ENCODE measurements at regions not wholly inside any gene's neighbourhood (a gene's known extent, or its start where the extent isn't known, plus 50 kb on each side); places are given as distances from the start of the nearest gene placed in this dataset.

- H3K9ac ChIP-seq (ENCODE audit: low read length) = peak overlapping the region; percentile 50
- no peaks in the 10 kb centered on the region for H4K20me1 ChIP-seq (ENCODE audit: insufficient read depth, low read length)
- DNase-seq (ENCODE audit: low read depth) (peak; percentile 96), FAIRE-seq (peak; percentile 93)
- Mint-ChIP-seq H3K27ac (ENCODE audit: unreplicated experiment) (peak overlapping the region; percentile 49), H3K27me3 (ENCODE audit: low read depth, unreplicated experiment) (no peaks in the 10 kb centered on the region), H3K4me3 (ENCODE audit: unreplicated experiment) (no peak overlapping the region), H3K36me3 (ENCODE audit: low read depth, unreplicated experiment) (no peaks in the 10 kb centered on the region), H3K4me1 (ENCODE audit: low read depth, unreplicated experiment) (peaks cover 4% of the 10 kb centered on the region), H3K9me3 (ENCODE audit: unreplicated experiment) (no peaks in the 10 kb centered on the region)
- peaks cover 13% of the 10 kb centered on the region for H3K4me1 ChIP-seq (ENCODE audit: insufficient read depth, low read length)
- H3K27me3 ChIP-seq (ENCODE audit: insufficient read depth, low read length) = no peaks in the 10 kb centered on the region
- no peaks in the 10 kb centered on the region for H3K36me3 ChIP-seq (ENCODE audit: insufficient read depth, low read length)
- H2AFZ ChIP-seq (ENCODE audit: low read depth, low read length) = peak overlapping the region; percentile 49
- H3K4me3 ChIP-seq (ENCODE audit: insufficient read depth, low read depth, low read length) = no peak overlapping the region
- no peaks in the 10 kb centered on the region for H3K9me3 ChIP-seq (ENCODE audit: insufficient read depth, low read depth, low read length)
- peak overlapping the region; percentile 81 for H3K27ac ChIP-seq (ENCODE audit: low read depth, low read length)
- H3K79me2 ChIP-seq (ENCODE audit: insufficient read depth, low read length) = no peaks in the 10 kb centered on the region
- peak overlapping the region; percentile 56 for H3K4me2 ChIP-seq (ENCODE audit: low read length)
- no peak for TF ChIP-seq EZH2 (IDR thresholded peaks at IDR 0.05; ENCODE audit: insufficient read depth, low read length)
- no peak for TF ChIP-seq CTCF (IDR thresholded peaks at IDR 0.05; ENCODE audit: insufficient read depth, low read depth, low read length)
Measured at GRCh38 chr4:181548873-181549575, 694.2 kb upstream of the TENM3 start.

GRCh38 chr4:181549576-181550188 is 693.5 kb upstream of the TENM3 start:
- H3K9me3 Mint-ChIP-seq (ENCODE audit: unreplicated experiment) = no peaks in the 10 kb centered on the region
- peak overlapping the region; percentile 42 for H3K9ac ChIP-seq (ENCODE audit: low read length)
- no peaks in the 10 kb centered on the region for H3K36me3 Mint-ChIP-seq (ENCODE audit: low read depth, unreplicated experiment)
- H3K4me1 Mint-ChIP-seq (ENCODE audit: low read depth, unreplicated experiment) = peaks cover 4% of the 10 kb centered on the region
- no peaks in the 10 kb centered on the region for H3K79me2 ChIP-seq (ENCODE audit: insufficient read depth, low read length)
- no peaks in the 10 kb centered on the region for H3K27me3 Mint-ChIP-seq (ENCODE audit: low read depth, unreplicated experiment)
- DNase-seq (ENCODE audit: low read depth) (no peak), FAIRE-seq (no peak)
- H3K4me3 ChIP-seq (ENCODE audit: insufficient read depth, low read depth, low read length) = no peak overlapping the region
- H3K36me3 ChIP-seq (ENCODE audit: insufficient read depth, low read length) = no peaks in the 10 kb centered on the region
- TF ChIP-seq EZH2 (IDR thresholded peaks at IDR 0.05; ENCODE audit: insufficient read depth, low read length) = no peak
- TF ChIP-seq CTCF (IDR thresholded peaks at IDR 0.05; ENCODE audit: insufficient read depth, low read depth, low read length) = no peak
- H3K27me3 ChIP-seq (ENCODE audit: insufficient read depth, low read length) = no peaks in the 10 kb centered on the region
- H2AFZ ChIP-seq (ENCODE audit: low read depth, low read length) = no peak overlapping the region
- no peaks in the 10 kb centered on the region for H3K9me3 ChIP-seq (ENCODE audit: insufficient read depth, low read depth, low read length)
- H3K27ac Mint-ChIP-seq (ENCODE audit: unreplicated experiment) = no peak overlapping the region
- H3K4me3 Mint-ChIP-seq (ENCODE audit: unreplicated experiment) = no peak overlapping the region
- peak overlapping the region; percentile 56 for H3K4me2 ChIP-seq (ENCODE audit: low read length)
- peaks cover 13% of the 10 kb centered on the region for H3K4me1 ChIP-seq (ENCODE audit: insufficient read depth, low read length)
- no peaks in the 10 kb centered on the region for H4K20me1 ChIP-seq (ENCODE audit: insufficient read depth, low read length)
- peak overlapping the region; percentile 81 for H3K27ac ChIP-seq (ENCODE audit: low read depth, low read length)

- H3K4me1 ChIP-seq (ENCODE audit: insufficient read depth, low read length) = peaks cover 13% of the 10 kb centered on the region
- no peaks in the 10 kb centered on the region for H3K9me3 ChIP-seq (ENCODE audit: insufficient read depth, low read depth, low read length)
- no peak overlapping the region for H3K27ac Mint-ChIP-seq (ENCODE audit: unreplicated experiment)
- H3K27ac ChIP-seq (ENCODE audit: low read depth, low read length) = no peak overlapping the region
- H3K79me2 ChIP-seq (ENCODE audit: insufficient read depth, low read length) = no peaks in the 10 kb centered on the region
- H3K27me3 Mint-ChIP-seq (ENCODE audit: low read depth, unreplicated experiment) = no peaks in the 10 kb centered on the region
- no peak overlapping the region for H3K4me3 Mint-ChIP-seq (ENCODE audit: unreplicated experiment)
- no peak overlapping the region for H3K4me3 ChIP-seq (ENCODE audit: insufficient read depth, low read depth, low read length)
- no peaks in the 10 kb centered on the region for H3K9me3 Mint-ChIP-seq (ENCODE audit: unreplicated experiment)
- no peak for FAIRE-seq
- no peak overlapping the region for H3K9ac ChIP-seq (ENCODE audit: low read length)
- no peak overlapping the region for H2AFZ ChIP-seq (ENCODE audit: low read depth, low read length)
- H3K36me3 ChIP-seq (ENCODE audit: insufficient read depth, low read length) = no peaks in the 10 kb centered on the region
- H3K4me2 ChIP-seq (ENCODE audit: low read length) = no peak overlapping the region
- TF ChIP-seq EZH2 (IDR thresholded peaks at IDR 0.05; ENCODE audit: insufficient read depth, low read length) (no peak), CTCF (IDR thresholded peaks at IDR 0.05; ENCODE audit: insufficient read depth, low read depth, low read length) (no peak)
- DNase-seq (ENCODE audit: low read depth) = no peak
- H3K27me3 ChIP-seq (ENCODE audit: insufficient read depth, low read length) = no peaks in the 10 kb centered on the region
- peaks cover 4% of the 10 kb centered on the region for H3K4me1 Mint-ChIP-seq (ENCODE audit: low read depth, unreplicated experiment)
- H3K36me3 Mint-ChIP-seq (ENCODE audit: low read depth, unreplicated experiment) = no peaks in the 10 kb centered on the region
- H4K20me1 ChIP-seq (ENCODE audit: insufficient read depth, low read length) = no peaks in the 10 kb centered on the region
Measured at GRCh38 chr4:181550381-181550780, 692.8 kb upstream of the TENM3 start.
